ENCODE measurements at regions not wholly inside any gene's neighbourhood (a gene's known extent, or its start where the extent isn't known, plus 50 kb on each side); places are given as distances from the start of the nearest gene placed in this dataset.

- no peak for DNase-seq
Measured at GRCh38 chr6:141026504-141026903, 1106.2 kb upstream of the GJE1 start.

- DNase-seq, result no peak
Measured at GRCh38 chr6:141024526-141024925, 1108.2 kb upstream of the GJE1 start.

GRCh38 chr6:141017941-141018340, 1114.8 kb upstream of the GJE1 start:
- DNase-seq, result no peak

GRCh38 chr6:141000917-141001316, 1131.8 kb upstream of the GJE1 start:
- no peak for DNase-seq

- no peak for DNase-seq
Measured at GRCh38 chr6:140993515-140993914, 1139.2 kb upstream of the GJE1 start.

GRCh38 chr6:140992678-140993077, 1140.0 kb upstream of the GJE1 start:
- DNase-seq, result no peak

- no peak for DNase-seq
Measured at GRCh38 chr6:140988780-140989179, 1143.9 kb upstream of the GJE1 start.

GRCh38 chr6:140987364-140988155, 1145.2 kb upstream of the GJE1 start:
- DNase-seq, result no peak

GRCh38 chr6:140985679-140986275, 1146.9 kb upstream of the GJE1 start:
- DNase-seq, result no peak

- no peak for DNase-seq
Measured at GRCh38 chr6:140980265-140980887, 1152.3 kb upstream of the GJE1 start.

- DNase-seq, result no peak
Measured at GRCh38 chr6:140979642-140980091, 1153.1 kb upstream of the GJE1 start.

- DNase-seq, result no peak
Measured at GRCh38 chr6:140977403-140977802, 1155.3 kb upstream of the GJE1 start.

- DNase-seq, result no peak
Measured at GRCh38 chr6:140976806-140977205, 1155.9 kb upstream of the GJE1 start.

GRCh38 chr6:140970485-140970884, 1162.2 kb upstream of the GJE1 start:
- no peak for DNase-seq

- DNase-seq, result no peak
Measured at GRCh38 chr6:140968062-140968461, 1164.7 kb upstream of the GJE1 start.

- DNase-seq, result no peak
Measured at GRCh38 chr6:140966676-140967075, 1166.0 kb upstream of the GJE1 start.

GRCh38 chr6:140960566-140960965, 1172.2 kb upstream of the GJE1 start:
- DNase-seq, result no peak

GRCh38 chr6:140957386-140957785, 1175.3 kb upstream of the GJE1 start:
- DNase-seq, result no peak

- no peak for DNase-seq
Measured at GRCh38 chr6:140956571-140957369, 1176.0 kb upstream of the GJE1 start.

- DNase-seq, result no peak
Measured at GRCh38 chr6:140940251-140940925, 1192.3 kb upstream of the GJE1 start.

- DNase-seq, result no peak
Measured at GRCh38 chr6:140932909-140933308, 1199.8 kb upstream of the GJE1 start.

- DNase-seq, result no peak
Measured at GRCh38 chr6:140931581-140931980, 1201.1 kb upstream of the GJE1 start.

GRCh38 chr6:140929121-140929520, 1203.6 kb upstream of the GJE1 start:
- DNase-seq, result no peak
